HL-60 (cell line): ENCODE measurements at regions not wholly inside any gene's neighbourhood (a gene's known extent, or its start where the extent isn't known, plus 50 kb on each side); places are given as distances from the start of the nearest gene placed in this dataset.

ENCODE experiments used
- DNase-seq, 2 experiments: peaks; one replicate each; pipeline ENCODE4 v3.0.0-alpha.2; 2010 to 2020; ENCODE audit warnings: low read depth in 1 of 2, low spot score in 1 of 2
- H3K27ac ChIP-seq: fragments of 250-450 bp; sonication (Bioruptor Pico); replicated peaks from 2 replicates; pipeline ENCODE4 v1.5.1; 2020; ENCODE audit warnings: mild to moderate bottlenecking, moderate library complexity
- H3K27me3 ChIP-seq: fragments of 250-450 bp; sonication (Bioruptor Pico); 2 replicates; pipeline ENCODE4 v1.5.1; 2021; ENCODE audit warnings: mild to moderate bottlenecking, moderate library complexity; ENCODE audit not compliant: insufficient read depth, poor library complexity, severe bottlenecking
- H3K4me3 ChIP-seq: replicated peaks from 2 replicates; pipeline ENCODE4 v1.5.1; 2011; ENCODE audit warnings: mild to moderate bottlenecking, control low read depth, low read length; ENCODE audit not compliant: insufficient read depth
- GABPA ChIP-seq: IDR thresholded peaks from 2 replicates; pipeline ENCODE4 v1.6.1; 2012; ENCODE audit warnings: low read depth
- POLR2AphosphoS5 ChIP-seq: IDR thresholded peaks from 2 replicates; pipeline ENCODE4 v1.6.1; 2012; ENCODE audit warnings: low read depth
- SPI1 ChIP-seq: IDR thresholded peaks from 2 replicates; pipeline ENCODE4 v1.6.1; 2012; ENCODE audit warnings: low read depth, mild to moderate bottlenecking, borderline replicate concordance
- TF ChIP-seq, protein P1 (sequence below): IDR thresholded peaks from 2 replicates; pipeline ENCODE4 v1.6.1; 2012; ENCODE audit warnings: low read depth; ENCODE audit not compliant: insufficient replicate concordance
- TF ChIP-seq, protein P2 (sequence below): IDR thresholded peaks from one replicate; pipeline ENCODE4 v1.5.1; 2011; ENCODE audit warnings: low read length, control low read depth, inconsistent platforms; ENCODE audit not compliant: insufficient read depth

- Histone ChIP-seq H3K27ac (no peak overlapping the region), H3K4me3 (no peak overlapping the region)
Measured at GRCh38 chr13:73913079-73913740, 221.0 kb downstream of the KLF12 start.

DNA sequence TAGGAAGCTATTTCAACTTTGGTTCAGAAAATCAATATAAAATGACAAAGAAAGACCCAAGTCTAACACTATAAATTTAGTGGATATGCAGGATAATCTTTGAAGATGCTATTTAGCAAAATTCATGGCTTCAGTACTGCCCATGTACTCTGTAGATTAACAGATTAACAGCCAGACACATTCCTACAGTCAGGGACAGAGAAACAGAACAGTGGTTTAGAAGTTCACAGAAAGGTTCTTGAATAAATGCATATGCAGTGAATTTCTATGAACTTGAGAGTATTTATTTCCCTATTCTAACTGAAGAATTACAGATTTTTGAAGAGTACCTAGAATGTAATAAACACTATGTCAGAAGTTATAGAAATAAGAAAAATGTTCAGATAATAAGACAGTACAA, 222.8 kb downstream of the KLF12 start:
- no peak for DNase-seq
- Histone ChIP-seq H3K27ac (no peak overlapping the region), H3K27me3 (no peaks in the 10 kb centered on the region), H3K4me3 (no peak overlapping the region)
- TF ChIP-seq GABPA (no peak), POLR2AphosphoS5 (no peak), SPI1 (no peak)
- TF ChIP-seq, protein P1, sequence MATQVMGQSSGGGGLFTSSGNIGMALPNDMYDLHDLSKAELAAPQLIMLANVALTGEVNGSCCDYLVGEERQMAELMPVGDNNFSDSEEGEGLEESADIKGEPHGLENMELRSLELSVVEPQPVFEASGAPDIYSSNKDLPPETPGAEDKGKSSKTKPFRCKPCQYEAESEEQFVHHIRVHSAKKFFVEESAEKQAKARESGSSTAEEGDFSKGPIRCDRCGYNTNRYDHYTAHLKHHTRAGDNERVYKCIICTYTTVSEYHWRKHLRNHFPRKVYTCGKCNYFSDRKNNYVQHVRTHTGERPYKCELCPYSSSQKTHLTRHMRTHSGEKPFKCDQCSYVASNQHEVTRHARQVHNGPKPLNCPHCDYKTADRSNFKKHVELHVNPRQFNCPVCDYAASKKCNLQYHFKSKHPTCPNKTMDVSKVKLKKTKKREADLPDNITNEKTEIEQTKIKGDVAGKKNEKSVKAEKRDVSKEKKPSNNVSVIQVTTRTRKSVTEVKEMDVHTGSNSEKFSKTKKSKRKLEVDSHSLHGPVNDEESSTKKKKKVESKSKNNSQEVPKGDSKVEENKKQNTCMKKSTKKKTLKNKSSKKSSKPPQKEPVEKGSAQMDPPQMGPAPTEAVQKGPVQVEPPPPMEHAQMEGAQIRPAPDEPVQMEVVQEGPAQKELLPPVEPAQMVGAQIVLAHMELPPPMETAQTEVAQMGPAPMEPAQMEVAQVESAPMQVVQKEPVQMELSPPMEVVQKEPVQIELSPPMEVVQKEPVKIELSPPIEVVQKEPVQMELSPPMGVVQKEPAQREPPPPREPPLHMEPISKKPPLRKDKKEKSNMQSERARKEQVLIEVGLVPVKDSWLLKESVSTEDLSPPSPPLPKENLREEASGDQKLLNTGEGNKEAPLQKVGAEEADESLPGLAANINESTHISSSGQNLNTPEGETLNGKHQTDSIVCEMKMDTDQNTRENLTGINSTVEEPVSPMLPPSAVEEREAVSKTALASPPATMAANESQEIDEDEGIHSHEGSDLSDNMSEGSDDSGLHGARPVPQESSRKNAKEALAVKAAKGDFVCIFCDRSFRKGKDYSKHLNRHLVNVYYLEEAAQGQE, result no peak
- TF ChIP-seq, protein P2, sequence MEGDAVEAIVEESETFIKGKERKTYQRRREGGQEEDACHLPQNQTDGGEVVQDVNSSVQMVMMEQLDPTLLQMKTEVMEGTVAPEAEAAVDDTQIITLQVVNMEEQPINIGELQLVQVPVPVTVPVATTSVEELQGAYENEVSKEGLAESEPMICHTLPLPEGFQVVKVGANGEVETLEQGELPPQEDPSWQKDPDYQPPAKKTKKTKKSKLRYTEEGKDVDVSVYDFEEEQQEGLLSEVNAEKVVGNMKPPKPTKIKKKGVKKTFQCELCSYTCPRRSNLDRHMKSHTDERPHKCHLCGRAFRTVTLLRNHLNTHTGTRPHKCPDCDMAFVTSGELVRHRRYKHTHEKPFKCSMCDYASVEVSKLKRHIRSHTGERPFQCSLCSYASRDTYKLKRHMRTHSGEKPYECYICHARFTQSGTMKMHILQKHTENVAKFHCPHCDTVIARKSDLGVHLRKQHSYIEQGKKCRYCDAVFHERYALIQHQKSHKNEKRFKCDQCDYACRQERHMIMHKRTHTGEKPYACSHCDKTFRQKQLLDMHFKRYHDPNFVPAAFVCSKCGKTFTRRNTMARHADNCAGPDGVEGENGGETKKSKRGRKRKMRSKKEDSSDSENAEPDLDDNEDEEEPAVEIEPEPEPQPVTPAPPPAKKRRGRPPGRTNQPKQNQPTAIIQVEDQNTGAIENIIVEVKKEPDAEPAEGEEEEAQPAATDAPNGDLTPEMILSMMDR, result no peak

More at GRCh38 chr13:73913079-73913740, 221.0 kb downstream of the KLF12 start:
- DNase-seq, result no peak
- no peaks in the 10 kb centered on the region for H3K27me3 ChIP-seq
- TF ChIP-seq, protein P1, result no peak
- TF ChIP-seq, protein P2, result no peak
- TF ChIP-seq GABPA, result no peak
- TF ChIP-seq POLR2AphosphoS5, result no peak
- TF ChIP-seq SPI1, result no peak

- Histone ChIP-seq H3K27me3 (no peaks in the 10 kb centered on the region), H3K27ac (no peak overlapping the region)
- no peak for DNase-seq
Measured at GRCh38 chr13:73910733-73911132, 223.5 kb downstream of the KLF12 start.

More at GRCh38 chr13:73910733-73911132, 223.5 kb downstream of the KLF12 start:
- TF ChIP-seq, protein P1, result no peak
- TF ChIP-seq, protein P2, result no peak
- no peak for TF ChIP-seq SPI1
- TF ChIP-seq POLR2AphosphoS5, result no peak
- no peak for TF ChIP-seq GABPA
- no peak overlapping the region for H3K4me3 ChIP-seq
